Right cardiac atrium (tissue), 5 donors: ENCODE measurements at regions not wholly inside any gene's neighbourhood (a gene's known extent, or its start where the extent isn't known, plus 50 kb on each side); places are given as distances from the start of the nearest gene placed in this dataset.
A peak's percentile ranks its signal among the peaks of the same experiment; 100 is the strongest.

ENCODE experiments used
- ATAC-seq, 2 donors: fragments of 200-7000 bp; cut with Tn5 transposase; one replicate each; pipeline versions ENCODE4 v1.8.0 to v1.9.1; 2020; ENCODE audit warnings: moderate library complexity in 2 of 2, mild to moderate bottlenecking in 1 of 2
- DNase-seq, 3 donors: peaks; one replicate each; pipeline ENCODE4 v3.0.0-alpha.2; 2020
- H3K27ac ChIP-seq: one replicate; pipeline ENCODE4 v1.5.1; 2013; ENCODE audit warnings: mild to moderate bottlenecking, low read length, control low read depth, moderate library complexity
- H3K27me3 ChIP-seq: one replicate; pipeline ENCODE4 v1.6.1; 2013; ENCODE audit not compliant: control insufficient read depth, insufficient read depth
- H3K4me1 ChIP-seq: one replicate; pipeline ENCODE4 v1.6.1; 2013; ENCODE audit warnings: low read length; ENCODE audit not compliant: control insufficient read depth, insufficient read depth
- H3K4me3 ChIP-seq: one replicate; pipeline ENCODE4 v1.5.1; 2013; ENCODE audit warnings: low read length, control low read depth
- H3K9me3 ChIP-seq: one replicate; pipeline ENCODE4 v1.6.1; 2013; ENCODE audit warnings: low read length; ENCODE audit not compliant: control insufficient read depth
- WGBS: extraction: QIAGEN DNeasy Blood & Tissue Kit; methylation state at CpG from one replicate; pipeline ENCODE4 v1.1.7; 2013; 5-methylcytosine and 5-hydroxymethylcytosine counted together
- intact Hi-C, 4 donors: fragments of 100-400 bp; cut with DNase I; formaldehyde crosslinking; loops; one replicate each; pipeline versions ENCODE4 v1.11.0 to v1.14.0; 2022 to 2023
- donor health status: healthy with polysubstance abuse.
- donor health status: DM: no; HTN: yes; CAD: no.
- donor health status: DM: no; HTN: no; CAD: no.
- donor health status: DM: no; HTN: yes; CAD: no; lungs with severe emphysema.
- donor health status: DM: yes; HTN: yes; CAD: no.

GRCh38 chr1:10897981-10898728 lies 101.7 kb upstream of the CASZ1 start:
- H3K4me1 ChIP-seq = no peaks in the 10 kb centered on the region
- no peaks in the 10 kb centered on the region for H3K9me3 ChIP-seq
- WGBS = 41% methylated on average over 17 of the region's 17 CpGs
- H3K27me3 ChIP-seq = no peaks in the 10 kb centered on the region
- DNase-seq = peak in 1 of 3 donors; percentile 39
- H3K27ac ChIP-seq = no peak overlapping the region
- intact Hi-C loops = no loop called here
- no peak for ATAC-seq
- H3K4me3 ChIP-seq = no peak overlapping the region

- intact Hi-C loops = no loop called here
- Histone ChIP-seq H3K9me3 (no peaks in the 10 kb centered on the region), H3K27me3 (no peaks in the 10 kb centered on the region), H3K4me3 (no peak overlapping the region), H3K27ac (no peak overlapping the region), H3K4me1 (no peaks in the 10 kb centered on the region)
- ATAC-seq (no peak), DNase-seq (peak in 1 of 3 donors; percentile 25)
- WGBS = 87% methylated on average over 9 of the region's 9 CpGs
Measured at GRCh38 chr1:10898921-10899320, 102.5 kb upstream of the CASZ1 start.

GRCh38 chr1:10899490-10900250 lies 103.2 kb upstream of the CASZ1 start:
- 71% methylated on average over 18 of the region's 18 CpGs for WGBS
- H3K27ac ChIP-seq = no peak overlapping the region
- ATAC-seq = no peak
- H3K27me3 ChIP-seq = no peaks in the 10 kb centered on the region
- no peaks in the 10 kb centered on the region for H3K4me1 ChIP-seq
- no peak for DNase-seq
- no peaks in the 10 kb centered on the region for H3K9me3 ChIP-seq
- intact Hi-C loops = no loop called here
- no peak overlapping the region for H3K4me3 ChIP-seq

GRCh38 chr1:10900251-10900651 lies 103.8 kb upstream of the CASZ1 start:
- no peaks in the 10 kb centered on the region for H3K4me1 ChIP-seq
- no peaks in the 10 kb centered on the region for H3K9me3 ChIP-seq
- intact Hi-C loops = no loop called here
- no peak overlapping the region for H3K4me3 ChIP-seq
- no peaks in the 10 kb centered on the region for H3K27me3 ChIP-seq
- ATAC-seq (no peak), DNase-seq (no peak)
- 71% methylated on average over 12 of the region's 12 CpGs for WGBS
- no peak overlapping the region for H3K27ac ChIP-seq

- intact Hi-C loops = no loop called here
- DNase-seq (no peak), ATAC-seq (no peak)
- Histone ChIP-seq H3K4me3 (no peak overlapping the region), H3K27ac (no peak overlapping the region), H3K9me3 (no peaks in the 10 kb centered on the region), H3K4me1 (no peaks in the 10 kb centered on the region), H3K27me3 (no peaks in the 10 kb centered on the region)
- 66% methylated on average over 6 of the region's 6 CpGs for WGBS
Measured at GRCh38 chr1:10900691-10901090, 104.2 kb upstream of the CASZ1 start.

- intact Hi-C loops = no loop called here
- Histone ChIP-seq H3K27ac (no peak overlapping the region), H3K4me1 (no peaks in the 10 kb centered on the region), H3K9me3 (no peaks in the 10 kb centered on the region), H3K27me3 (no peaks in the 10 kb centered on the region), H3K4me3 (no peak overlapping the region)
- peak in 1 of 3 donors; percentile 11 for DNase-seq
- no peak for ATAC-seq
- WGBS = 55% methylated on average over 29 of the region's 29 CpGs
Measured at GRCh38 chr1:10901091-10901890, 104.8 kb upstream of the CASZ1 start.

- no peaks in the 10 kb centered on the region for H3K9me3 ChIP-seq
- H3K4me3 ChIP-seq = no peak overlapping the region
- H3K4me1 ChIP-seq = no peaks in the 10 kb centered on the region
- no peak overlapping the region for H3K27ac ChIP-seq
- no peak for ATAC-seq
- no peaks in the 10 kb centered on the region for H3K27me3 ChIP-seq
- WGBS = 78% methylated on average over 18 of the region's 18 CpGs
- peak in 1 of 3 donors; percentile 6 for DNase-seq
- intact Hi-C loops = no loop called here
Measured at GRCh38 chr1:10901891-10902805, 105.7 kb upstream of the CASZ1 start.

- Histone ChIP-seq H3K9me3 (no peaks in the 10 kb centered on the region), H3K4me3 (no peak overlapping the region), H3K27ac (no peak overlapping the region), H3K27me3 (no peaks in the 10 kb centered on the region), H3K4me1 (no peaks in the 10 kb centered on the region)
- intact Hi-C loops = no loop called here
- DNase-seq (no peak), ATAC-seq (no peak)
- 91% methylated on average over 3 of the region's 3 CpGs for WGBS
Measured at GRCh38 chr1:10903421-10903820, 107.0 kb upstream of the CASZ1 start.

- 79% methylated on average over 9 of the region's 9 CpGs for WGBS
- no peaks in the 10 kb centered on the region for H3K4me1 ChIP-seq
- no peaks in the 10 kb centered on the region for H3K27me3 ChIP-seq
- intact Hi-C loops = no loop called here
- H3K27ac ChIP-seq = no peak overlapping the region
- DNase-seq = no peak
- H3K4me3 ChIP-seq = no peak overlapping the region
- no peak for ATAC-seq
- no peaks in the 10 kb centered on the region for H3K9me3 ChIP-seq
Measured at GRCh38 chr1:10903821-10904220, 107.4 kb upstream of the CASZ1 start.
